ENCODE measurements at regions not wholly inside any gene's neighbourhood (a gene's known extent, or its start where the extent isn't known, plus 50 kb on each side); places are given as distances from the start of the nearest gene placed in this dataset.

GRCh38 chr15:87461631-87462030, 794.9 kb downstream of the NTRK3 start:
- DNase-seq, result no peak

- DNase-seq, result no peak
Measured at GRCh38 chr15:87454860-87455259, 801.7 kb downstream of the NTRK3 start.

- no peak for DNase-seq
Measured at GRCh38 chr15:87450314-87450713, 806.2 kb downstream of the NTRK3 start.

- DNase-seq, result no peak
Measured at GRCh38 chr15:87439090-87439489, 817.4 kb downstream of the NTRK3 start.

- no peak for DNase-seq
Measured at GRCh38 chr15:87433871-87434270, 822.7 kb downstream of the NTRK3 start.

- DNase-seq, result no peak
Measured at GRCh38 chr15:87429754-87430153, 826.8 kb downstream of the NTRK3 start.

- DNase-seq, result no peak
Measured at GRCh38 chr15:87420017-87420416, 836.5 kb downstream of the NTRK3 start.

- no peak for DNase-seq
Measured at GRCh38 chr15:87419344-87419743, 837.2 kb downstream of the NTRK3 start.

GRCh38 chr15:87416591-87417257, 839.8 kb downstream of the NTRK3 start:
- DNase-seq, result no peak

GRCh38 chr15:87408902-87409301, 847.6 kb downstream of the NTRK3 start:
- no peak for DNase-seq

GRCh38 chr15:87403973-87404372, 852.6 kb downstream of the NTRK3 start:
- DNase-seq, result no peak

- DNase-seq, result no peak
Measured at GRCh38 chr15:87401973-87402372, 854.6 kb downstream of the NTRK3 start.

GRCh38 chr15:87394676-87395075, 861.9 kb downstream of the NTRK3 start:
- no peak for DNase-seq

GRCh38 chr15:87387766-87388165, 868.8 kb downstream of the NTRK3 start:
- no peak for DNase-seq

GRCh38 chr15:87374339-87374738, 882.2 kb downstream of the NTRK3 start:
- no peak for DNase-seq

GRCh38 chr15:87369269-87369668, 887.3 kb downstream of the NTRK3 start:
- DNase-seq, result no peak

GRCh38 chr15:87368511-87368910, 888.0 kb downstream of the NTRK3 start:
- no peak for DNase-seq

GRCh38 chr15:87365186-87365585, 891.4 kb downstream of the NTRK3 start:
- DNase-seq, result no peak

- no peak for DNase-seq
Measured at GRCh38 chr15:87362531-87362930, 894.0 kb downstream of the NTRK3 start.

- DNase-seq, result no peak
Measured at GRCh38 chr15:87357637-87358313, 898.8 kb downstream of the NTRK3 start.

- DNase-seq, result no peak
Measured at GRCh38 chr15:87355946-87356345, 900.6 kb downstream of the NTRK3 start.

- DNase-seq, result no peak
Measured at GRCh38 chr15:87354661-87355410, 901.7 kb downstream of the NTRK3 start.

- no peak for DNase-seq
Measured at GRCh38 chr15:87349181-87349580, 907.4 kb downstream of the NTRK3 start.

GRCh38 chr15:87348746-87349145, 907.8 kb downstream of the NTRK3 start:
- DNase-seq, result no peak
